SK-N-SH (cell line): ENCODE measurements at regions not wholly inside any gene's neighbourhood (a gene's known extent, or its start where the extent isn't known, plus 50 kb on each side); places are given as distances from the start of the nearest gene placed in this dataset.

ENCODE experiments used
- CTCF ChIA-PET: fragments of 300-600, 350-600 bp; formaldehyde crosslinking; extraction: SDS; loops from one replicate; lab custom pipeline; 2021; lab: Yijun Ruan, JAX
- POLR2A ChIA-PET: fragments of 350-600 bp; sonication (Branson Sonifier 250); formaldehyde crosslinking; extraction: SDS; loops from one replicate; lab custom pipeline; 2020; ENCODE audit warnings: antibody characterized with exemption, inconsistent platforms; lab: Yijun Ruan, JAX
- DNase-seq: peaks from one replicate; pipeline ENCODE4 v3.0.0; 2012
- H2AFZ ChIP-seq: fragments of 200-600 bp; sonication (generic); 2 replicates; pipeline ENCODE4 v1.8.1; 2016; ENCODE audit warnings: antibody characterized with exemption, mild to moderate bottlenecking, low read depth
- H3F3A ChIP-seq: fragments of 200-600 bp; sonication (generic); replicated peaks from 2 replicates; pipeline ENCODE3; 2016; ENCODE audit warnings: antibody characterized with exemption, mild to moderate bottlenecking; ENCODE audit not compliant: insufficient read depth
- H3K27ac ChIP-seq, 2 experiments: fragments of 200-500 bp in 1 of 2; fragments of 200-600 bp in 1 of 2; sonication (Bioruptor generic) in 1 of 2; sonication (generic), shearing (Covaris generic) in 1 of 2; 2 replicates each; pipeline versions ENCODE4 v1.5.1 to v1.6.1; 2014 to 2016; ENCODE audit warnings: low read depth in 2 of 2, inconsistent platforms in 1 of 2, low read length in 1 of 2, mild to moderate bottlenecking in 1 of 2, mixed read lengths in 1 of 2
- H3K27me3 ChIP-seq: fragments of 200-600 bp; sonication (generic), shearing (Covaris generic); 2 replicates; pipeline ENCODE4 v1.6.1; 2016; ENCODE audit warnings: mixed run types; ENCODE audit not compliant: insufficient read depth
- H3K36me3 ChIP-seq, 2 experiments: fragments of 200-500 bp in 1 of 2; fragments of 200-600 bp in 1 of 2; sonication (Bioruptor generic) in 1 of 2; sonication (generic) in 1 of 2; replicated peaks in 1 of 2; 2 replicates each; pipeline versions ENCODE3 to v1.5.1; 2014 to 2016; ENCODE audit warnings: low read length in 1 of 2, mild to moderate bottlenecking in 1 of 2; ENCODE audit not compliant: insufficient read depth in 2 of 2, control insufficient read depth in 1 of 2
- H3K4me1 ChIP-seq, 2 experiments: fragments of 200-500 bp in 1 of 2; fragments of 200-600 bp in 1 of 2; sonication (Bioruptor generic) in 1 of 2; sonication (generic), shearing (Covaris generic) in 1 of 2; 2 replicates each; pipeline versions ENCODE4 v1.5.1 to v1.6.1; 2014 to 2016; ENCODE audit warnings: low read depth in 1 of 2, low read length in 1 of 2, mixed run types in 1 of 2; ENCODE audit not compliant: insufficient read depth in 2 of 2, control insufficient read depth in 1 of 2
- H3K4me2 ChIP-seq: fragments of 200-600 bp; sonication (generic), shearing (Covaris generic); 2 replicates; pipeline ENCODE4 v1.6.1; 2017; ENCODE audit warnings: mixed run types
- H3K4me3 ChIP-seq, 2 experiments: fragments of 200-500 bp in 1 of 2; fragments of 200-600 bp in 1 of 2; sonication (Bioruptor generic) in 1 of 2; sonication (generic), shearing (Covaris generic) in 1 of 2; 2 replicates each; pipeline versions ENCODE4 v1.5.1 to v1.8.1; 2014 to 2016; ENCODE audit warnings: low read depth in 2 of 2, inconsistent platforms in 1 of 2, low read length in 1 of 2, mild to moderate bottlenecking in 1 of 2, mixed read lengths in 1 of 2, moderate library complexity in 1 of 2
- H3K79me2 ChIP-seq: fragments of 200-600 bp; sonication (generic); 2 replicates; pipeline ENCODE4 v1.8.1; 2017; ENCODE audit warnings: mild to moderate bottlenecking; ENCODE audit not compliant: insufficient read depth
- H3K9ac ChIP-seq: fragments of 200-600 bp; sonication (generic); 2 replicates; pipeline ENCODE4 v1.6.1; 2017; ENCODE audit warnings: mixed run types
- H3K9me2 ChIP-seq: fragments of 200-600 bp; sonication (generic); 2 replicates; pipeline ENCODE4 v1.6.1; 2017; ENCODE audit warnings: mixed run types
- H3K9me3 ChIP-seq: fragments of 200-600 bp; sonication (generic); 2 replicates; pipeline ENCODE4 v1.6.1; 2017; ENCODE audit warnings: mixed run types, mild to moderate bottlenecking, moderate library complexity
- H4K20me1 ChIP-seq: fragments of 200-600 bp; sonication (generic); 2 replicates; pipeline ENCODE4 v1.6.1; 2017; ENCODE audit warnings: mild to moderate bottlenecking, mixed run types; ENCODE audit not compliant: insufficient read depth
- EZH2phosphoT487 ChIP-seq: fragments of 200-600 bp; sonication (generic); IDR thresholded peaks from 2 replicates; pipeline ENCODE4 v1.6.1; 2017; ENCODE audit warnings: low read depth, mixed run types, mild to moderate bottlenecking, antibody characterized with exemption, moderate library complexity, borderline replicate concordance
- MXI1 ChIP-seq: IDR thresholded peaks from 2 replicates; pipeline ENCODE4 v1.6.1; 2012; ENCODE audit warnings: mild to moderate bottlenecking, low read depth, low read length, improper control_type of control experiment
- NFIC ChIP-seq: IDR thresholded peaks from 2 replicates; pipeline ENCODE4 v1.4.0; 2012; ENCODE audit warnings: borderline replicate concordance
- NRF1 ChIP-seq: IDR thresholded peaks from 2 replicates; pipeline ENCODE4 v1.6.1; 2012; ENCODE audit warnings: low read depth, mild to moderate bottlenecking, low read length
- SMC3 ChIP-seq: IDR thresholded peaks from 2 replicates; pipeline ENCODE4 v1.6.1; 2012; ENCODE audit warnings: low read depth, low read length, improper control_type of control experiment
- TAF1 ChIP-seq: IDR thresholded peaks from 2 replicates; pipeline ENCODE4 v1.6.1; 2012; ENCODE audit warnings: low read depth, mild to moderate bottlenecking, low read length, moderate library complexity, borderline replicate concordance
- TEAD4 ChIP-seq: IDR thresholded peaks from 2 replicates; pipeline ENCODE4 v1.4.0; 2012; ENCODE audit warnings: mild to moderate bottlenecking, borderline replicate concordance; ENCODE audit not compliant: insufficient read depth
- WGBS: methylation state at CpG from one replicate; pipeline ENCODE4 v1.1.6; 2017; ENCODE audit warnings: low lambda C conversion rate; 5-methylcytosine and 5-hydroxymethylcytosine counted together
- TF ChIP-seq, protein P1 (sequence below): IDR thresholded peaks from 2 replicates; pipeline ENCODE4 v1.4.0; 2012; ENCODE audit warnings: low read depth
- TF ChIP-seq, protein P2 (sequence below): fragments of 200-600 bp; sonication (generic); IDR thresholded peaks from 2 replicates; pipeline ENCODE4 v1.6.1; 2017; ENCODE audit warnings: antibody characterized with exemption, mild to moderate bottlenecking, moderate library complexity
- TF ChIP-seq, protein P3 (sequence below): IDR thresholded peaks from 2 replicates; pipeline ENCODE4 v1.4.0; 2012; ENCODE audit warnings: low read depth, borderline replicate concordance
- TF ChIP-seq, protein P4 (sequence below): fragments of 150-350 bp; IDR thresholded peaks from 2 replicates; pipeline ENCODE4 v1.6.1; 2017; ENCODE audit warnings: antibody characterized with exemption, low read length, low read depth, borderline replicate concordance
- TF ChIP-seq, protein P5 (sequence below): IDR thresholded peaks from 2 replicates; pipeline ENCODE4; 2012

DNA sequence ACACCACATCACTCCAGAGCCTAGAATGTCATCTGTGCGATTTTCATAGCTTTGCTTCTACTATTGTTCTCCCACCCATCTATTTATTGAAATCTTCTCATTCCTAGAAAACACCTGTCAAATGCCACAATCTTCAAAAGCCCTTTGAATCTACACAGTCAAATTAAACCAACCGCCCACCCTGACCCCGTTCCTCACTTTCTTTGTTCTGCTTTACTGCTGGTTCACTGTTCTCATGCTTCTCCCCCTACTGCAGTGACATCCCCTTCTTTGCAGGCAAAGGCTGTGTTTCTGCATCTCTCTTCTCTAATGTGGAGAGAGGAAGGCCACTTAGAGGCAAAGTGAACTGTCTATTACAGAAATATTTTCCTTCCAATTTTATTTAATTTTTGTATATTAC, 152.4 kb upstream of the NEBL start:
- no peaks in the 10 kb centered on the region for H4K20me1 ChIP-seq
- no peaks in the 10 kb centered on the region for H3K9me2 ChIP-seq
- TF ChIP-seq NRF1 (no peak), TEAD4 (no peak), TAF1 (no peak), SMC3 (no peak), NFIC (no peak)
- TF ChIP-seq, protein P1, sequence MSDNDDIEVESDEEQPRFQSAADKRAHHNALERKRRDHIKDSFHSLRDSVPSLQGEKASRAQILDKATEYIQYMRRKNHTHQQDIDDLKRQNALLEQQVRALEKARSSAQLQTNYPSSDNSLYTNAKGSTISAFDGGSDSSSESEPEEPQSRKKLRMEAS, result no peak
- TF ChIP-seq, protein P2, sequence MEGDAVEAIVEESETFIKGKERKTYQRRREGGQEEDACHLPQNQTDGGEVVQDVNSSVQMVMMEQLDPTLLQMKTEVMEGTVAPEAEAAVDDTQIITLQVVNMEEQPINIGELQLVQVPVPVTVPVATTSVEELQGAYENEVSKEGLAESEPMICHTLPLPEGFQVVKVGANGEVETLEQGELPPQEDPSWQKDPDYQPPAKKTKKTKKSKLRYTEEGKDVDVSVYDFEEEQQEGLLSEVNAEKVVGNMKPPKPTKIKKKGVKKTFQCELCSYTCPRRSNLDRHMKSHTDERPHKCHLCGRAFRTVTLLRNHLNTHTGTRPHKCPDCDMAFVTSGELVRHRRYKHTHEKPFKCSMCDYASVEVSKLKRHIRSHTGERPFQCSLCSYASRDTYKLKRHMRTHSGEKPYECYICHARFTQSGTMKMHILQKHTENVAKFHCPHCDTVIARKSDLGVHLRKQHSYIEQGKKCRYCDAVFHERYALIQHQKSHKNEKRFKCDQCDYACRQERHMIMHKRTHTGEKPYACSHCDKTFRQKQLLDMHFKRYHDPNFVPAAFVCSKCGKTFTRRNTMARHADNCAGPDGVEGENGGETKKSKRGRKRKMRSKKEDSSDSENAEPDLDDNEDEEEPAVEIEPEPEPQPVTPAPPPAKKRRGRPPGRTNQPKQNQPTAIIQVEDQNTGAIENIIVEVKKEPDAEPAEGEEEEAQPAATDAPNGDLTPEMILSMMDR, result no peak
- TF ChIP-seq, protein P3, sequence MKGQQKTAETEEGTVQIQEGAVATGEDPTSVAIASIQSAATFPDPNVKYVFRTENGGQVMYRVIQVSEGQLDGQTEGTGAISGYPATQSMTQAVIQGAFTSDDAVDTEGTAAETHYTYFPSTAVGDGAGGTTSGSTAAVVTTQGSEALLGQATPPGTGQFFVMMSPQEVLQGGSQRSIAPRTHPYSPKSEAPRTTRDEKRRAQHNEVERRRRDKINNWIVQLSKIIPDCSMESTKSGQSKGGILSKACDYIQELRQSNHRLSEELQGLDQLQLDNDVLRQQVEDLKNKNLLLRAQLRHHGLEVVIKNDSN, result no peak
- no peak overlapping the region for H3K4me2 ChIP-seq
- H3F3A ChIP-seq, result no peaks in the 10 kb centered on the region
- DNase-seq, result no peak
- H3K36me3 ChIP-seq, result no peaks in the 10 kb centered on the region
- H3K9ac ChIP-seq, result no peak overlapping the region
- POLR2A ChIA-PET, result no interaction called here
- H3K4me3 ChIP-seq, result no peak overlapping the region
- WGBS, result 83% methylated on average over 3 of the region's 3 CpGs
- H2AFZ ChIP-seq, result no peak overlapping the region
- CTCF ChIA-PET, result no interaction called here
- no peak overlapping the region for H3K27ac ChIP-seq
- H3K27me3 ChIP-seq, result no peaks in the 10 kb centered on the region
- H3K4me1 ChIP-seq, result peaks cover 0 to 2% of the 10 kb centered on the region in 2 experiments; a peak in 2 of 4 replicates
- no peaks in the 10 kb centered on the region for H3K79me2 ChIP-seq
- H3K9me3 ChIP-seq, result no peaks in the 10 kb centered on the region; the same call in 1 of the 2 replicates

DNA sequence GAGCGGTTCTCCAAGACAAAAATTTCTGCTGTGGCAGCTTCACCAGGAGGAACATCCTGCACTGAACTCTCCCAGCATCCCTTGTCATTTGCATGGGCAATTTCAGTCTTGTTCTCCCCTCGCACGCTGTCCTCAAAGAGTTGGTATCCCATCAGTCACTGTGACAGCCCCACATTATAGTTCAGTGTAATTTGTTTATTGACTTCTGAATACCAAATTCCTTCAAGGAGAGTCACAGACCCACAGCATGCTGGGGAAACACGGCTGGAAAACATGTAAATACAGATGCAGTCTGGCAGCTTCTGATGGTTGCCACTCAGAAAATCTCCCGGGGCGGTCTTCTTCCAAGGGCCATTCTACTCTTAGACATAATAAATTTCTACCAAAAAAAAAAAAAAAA, 151.0 kb upstream of the NEBL start:
- 66% methylated on average over 6 of the region's 6 CpGs for WGBS
- no peak overlapping the region for H3K9ac ChIP-seq
- ChIA-PET CTCF (no interaction called here), POLR2A (no interaction called here)
- no peak overlapping the region for H2AFZ ChIP-seq
- peaks cover 0 to 3% of the 10 kb centered on the region in 2 experiments; a peak in 2 of 4 replicates for H3K4me1 ChIP-seq
- no peaks in the 10 kb centered on the region for H3F3A ChIP-seq
- no peak overlapping the region for H3K4me2 ChIP-seq
- H4K20me1 ChIP-seq, result no peaks in the 10 kb centered on the region
- no peak overlapping the region for H3K4me3 ChIP-seq
- H3K36me3 ChIP-seq, result no peaks in the 10 kb centered on the region
- DNase-seq, result no peak
- H3K9me2 ChIP-seq, result no peaks in the 10 kb centered on the region
- no peak overlapping the region for H3K27ac ChIP-seq
- TF ChIP-seq, protein P4, sequence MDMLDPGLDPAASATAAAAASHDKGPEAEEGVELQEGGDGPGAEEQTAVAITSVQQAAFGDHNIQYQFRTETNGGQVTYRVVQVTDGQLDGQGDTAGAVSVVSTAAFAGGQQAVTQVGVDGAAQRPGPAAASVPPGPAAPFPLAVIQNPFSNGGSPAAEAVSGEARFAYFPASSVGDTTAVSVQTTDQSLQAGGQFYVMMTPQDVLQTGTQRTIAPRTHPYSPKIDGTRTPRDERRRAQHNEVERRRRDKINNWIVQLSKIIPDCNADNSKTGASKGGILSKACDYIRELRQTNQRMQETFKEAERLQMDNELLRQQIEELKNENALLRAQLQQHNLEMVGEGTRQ, result no peak
- TF ChIP-seq, protein P5, sequence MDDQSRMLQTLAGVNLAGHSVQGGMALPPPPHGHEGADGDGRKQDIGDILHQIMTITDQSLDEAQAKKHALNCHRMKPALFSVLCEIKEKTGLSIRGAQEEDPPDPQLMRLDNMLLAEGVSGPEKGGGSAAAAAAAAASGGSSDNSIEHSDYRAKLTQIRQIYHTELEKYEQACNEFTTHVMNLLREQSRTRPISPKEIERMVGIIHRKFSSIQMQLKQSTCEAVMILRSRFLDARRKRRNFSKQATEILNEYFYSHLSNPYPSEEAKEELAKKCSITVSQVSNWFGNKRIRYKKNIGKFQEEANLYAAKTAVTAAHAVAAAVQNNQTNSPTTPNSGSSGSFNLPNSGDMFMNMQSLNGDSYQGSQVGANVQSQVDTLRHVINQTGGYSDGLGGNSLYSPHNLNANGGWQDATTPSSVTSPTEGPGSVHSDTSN, result no peak
- TF ChIP-seq, protein P2, result no peak
- TF ChIP-seq, protein P3, result no peak
- TF ChIP-seq EZH2phosphoT487, result no peak
- TF ChIP-seq MXI1, result no peak
- TF ChIP-seq NRF1, result no peak
- TF ChIP-seq, protein P1, result no peak
- H3K9me3 ChIP-seq, result no peaks in the 10 kb centered on the region
- H3K27me3 ChIP-seq, result no peaks in the 10 kb centered on the region
- no peaks in the 10 kb centered on the region for H3K79me2 ChIP-seq
